MM.1S (cell line): ENCODE measurements at regions not wholly inside any gene's neighbourhood (a gene's known extent, or its start where the extent isn't known, plus 50 kb on each side); places are given as distances from the start of the nearest gene placed in this dataset.

Source experiments
- DNase-seq: peaks from one replicate; pipeline ENCODE4 v3.0.0-alpha.2; 2015
- H2AFZ ChIP-seq: fragments of 300-600 bp; sonication (generic); 2 replicates; pipeline ENCODE4 v1.6.0; 2016; ENCODE audit warnings: antibody characterized with exemption, low read length
- H3F3A ChIP-seq: fragments of 300-600 bp; sonication (generic); 2 replicates; pipeline ENCODE4 v1.6.1; 2016; ENCODE audit warnings: mild to moderate bottlenecking, antibody characterized with exemption, low read length, moderate library complexity, mixed read lengths; ENCODE audit not compliant: insufficient read depth
- H3K27ac ChIP-seq: fragments of 300-600 bp; sonication (generic); 2 replicates; pipeline ENCODE4 v1.5.1; 2016; ENCODE audit warnings: mild to moderate bottlenecking, low read length
- H3K27me3 ChIP-seq: fragments of 300-600 bp; sonication (generic); replicated peaks from 2 replicates; pipeline ENCODE4 v1.6.0; 2016; ENCODE audit warnings: low read length; ENCODE audit not compliant: insufficient read depth
- H3K36me3 ChIP-seq: fragments of 300-600 bp; sonication (generic); replicated peaks from 2 replicates; pipeline ENCODE4 v1.6.1; 2016; ENCODE audit warnings: mild to moderate bottlenecking, low read length, mixed read lengths; ENCODE audit not compliant: insufficient read depth
- H3K4me1 ChIP-seq: fragments of 300-600 bp; sonication (generic); 2 replicates; pipeline ENCODE4 v1.6.1; 2016; ENCODE audit warnings: low read length, mixed read lengths
- H3K4me2 ChIP-seq: fragments of 300-600 bp; sonication (generic); 2 replicates; pipeline ENCODE4 v1.6.0; 2016; ENCODE audit warnings: low read depth, low read length
- H3K4me3 ChIP-seq: fragments of 300-600 bp; sonication (generic); 2 replicates; pipeline ENCODE4 v1.5.1; 2016; ENCODE audit warnings: low read length, mixed read lengths
- H3K79me2 ChIP-seq: fragments of 300-600 bp; sonication (generic); 2 replicates; pipeline ENCODE4 v1.6.1; 2016; ENCODE audit warnings: mixed run types, low read length, mixed read lengths
- H3K9ac ChIP-seq: fragments of 300-600 bp; sonication (generic); 2 replicates; pipeline ENCODE4 v1.6.1; 2016; ENCODE audit warnings: low read length, mixed read lengths
- H3K9me2 ChIP-seq: fragments of 300-600 bp; sonication (generic); replicated peaks from 2 replicates; pipeline ENCODE4 v1.6.1; 2016; ENCODE audit warnings: mild to moderate bottlenecking, low read length, mixed read lengths; ENCODE audit not compliant: insufficient read depth
- H3K9me3 ChIP-seq: fragments of 300-600 bp; sonication (generic); replicated peaks from 2 replicates; pipeline ENCODE4 v1.6.1; 2016; ENCODE audit warnings: mild to moderate bottlenecking, low read length, mixed read lengths; ENCODE audit not compliant: insufficient read depth
- H4K20me1 ChIP-seq: fragments of 300-600 bp; sonication (generic); 2 replicates; pipeline ENCODE4 v1.6.1; 2016; ENCODE audit warnings: mild to moderate bottlenecking, low read length, moderate library complexity, mixed read lengths; ENCODE audit not compliant: insufficient read depth
- CTCF ChIP-seq: fragments of 300-600 bp; sonication (generic); IDR thresholded peaks from 2 replicates; pipeline ENCODE4 v1.5.1; 2016; ENCODE audit warnings: antibody characterized with exemption, low read length, mixed read lengths
- EZH2 ChIP-seq: fragments of 300-600 bp; sonication (generic); optimal IDR thresholded peaks from 2 replicates; pipeline ENCODE3; 2017; ENCODE audit warnings: low read depth, mild to moderate bottlenecking, antibody characterized with exemption, low read length, mixed read lengths
- EZH2phosphoT487 ChIP-seq: fragments of 300-600 bp; sonication (generic); IDR thresholded peaks from 2 replicates; pipeline ENCODE4 v1.6.1; 2018; ENCODE audit warnings: antibody characterized with exemption, low read length

GRCh38 chr14:49971156-49972130 is 78.6 kb downstream of the ARF6 start:
- no peaks in the 10 kb centered on the region for H3K27me3 ChIP-seq
- H3F3A ChIP-seq: peaks cover 29% of the 10 kb centered on the region
- no peaks in the 10 kb centered on the region for H3K36me3 ChIP-seq
- H3K9ac ChIP-seq: peak overlapping the region; percentile 88
- H3K4me1 ChIP-seq: peaks cover 28% of the 10 kb centered on the region
- H4K20me1 ChIP-seq: no peaks in the 10 kb centered on the region
- TF ChIP-seq EZH2phosphoT487 (no peak), EZH2 (no peak)
- H3K27ac ChIP-seq: peak overlapping the region; percentile 100
- no peaks in the 10 kb centered on the region for H3K9me3 ChIP-seq
- H3K4me3 ChIP-seq: peak overlapping the region; percentile 47
- peak; percentile 81 for DNase-seq
- no peaks in the 10 kb centered on the region for H3K9me2 ChIP-seq
- H3K4me2 ChIP-seq: peak overlapping the region; percentile 86
- H2AFZ ChIP-seq: no peak overlapping the region
- H3K79me2 ChIP-seq: no peaks in the 10 kb centered on the region

GRCh38 chr14:49972131-49972671 is 79.3 kb downstream of the ARF6 start:
- H3K36me3 ChIP-seq: no peaks in the 10 kb centered on the region
- H3K9me3 ChIP-seq: no peaks in the 10 kb centered on the region
- TF ChIP-seq CTCF (no peak), EZH2phosphoT487 (no peak), EZH2 (no peak)
- no peak overlapping the region for H2AFZ ChIP-seq
- no peaks in the 10 kb centered on the region for H3K79me2 ChIP-seq
- H3K9ac ChIP-seq: peak overlapping the region; percentile 88
- DNase-seq: peak; percentile 6
- H3F3A ChIP-seq: peaks cover 29% of the 10 kb centered on the region
- no peaks in the 10 kb centered on the region for H4K20me1 ChIP-seq
- H3K4me3 ChIP-seq: peak overlapping the region; percentile 47; the same call in 1 of the 2 replicates
- peak overlapping the region; percentile 100 for H3K27ac ChIP-seq
- peak overlapping the region; percentile 86 for H3K4me2 ChIP-seq
- H3K9me2 ChIP-seq: no peaks in the 10 kb centered on the region
- H3K4me1 ChIP-seq: peaks cover 28% of the 10 kb centered on the region
- H3K27me3 ChIP-seq: no peaks in the 10 kb centered on the region

DNA sequence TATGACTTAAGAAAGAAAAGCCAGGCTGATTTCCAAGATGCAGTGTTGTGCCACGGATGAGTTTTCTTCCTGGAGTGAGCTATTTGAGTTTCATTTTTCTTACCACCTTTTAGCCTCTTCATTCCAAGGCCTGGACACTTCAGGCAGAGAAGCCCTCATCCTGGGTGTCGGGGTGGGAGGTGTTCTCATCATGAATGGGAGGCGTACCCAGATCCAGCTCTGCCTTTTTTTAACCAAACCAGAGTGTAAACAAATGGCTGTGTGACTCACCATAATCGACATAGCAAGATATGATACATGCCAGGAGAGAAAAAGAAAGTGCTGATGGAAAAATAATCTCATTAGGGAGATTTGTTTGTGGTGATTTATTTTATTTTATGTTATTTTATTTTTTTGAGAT is 79.9 kb downstream of the ARF6 start:
- Histone ChIP-seq H3K36me3 (no peaks in the 10 kb centered on the region), H3K27me3 (no peaks in the 10 kb centered on the region), H3F3A (peaks cover 29% of the 10 kb centered on the region), H3K4me2 (peak overlapping the region; percentile 86), H2AFZ (0 out of 2 replicates have a peak overlapping the region, but pooled peaks have one; percentile 23), H3K9me3 (no peaks in the 10 kb centered on the region), H3K9ac (peak overlapping the region; percentile 88), H3K79me2 (no peaks in the 10 kb centered on the region), H4K20me1 (no peaks in the 10 kb centered on the region), H3K9me2 (no peaks in the 10 kb centered on the region), H3K4me3 (peak overlapping the region; percentile 47; the same call in 1 of the 2 replicates), H3K4me1 (peaks cover 28% of the 10 kb centered on the region), H3K27ac (peak overlapping the region; percentile 100)
- TF ChIP-seq EZH2phosphoT487: no peak
- TF ChIP-seq CTCF: no peak
- no peak for TF ChIP-seq EZH2
- peak; percentile 16 for DNase-seq
